Aorta (tissue), 5 donors: ENCODE measurements at regions not wholly inside any gene's neighbourhood (a gene's known extent, or its start where the extent isn't known, plus 50 kb on each side); places are given as distances from the start of the nearest gene placed in this dataset.

Experiments
- ATAC-seq: fragments of 200-7000 bp; cut with Tn5 transposase; one replicate; pipeline ENCODE4 v1.9.1; 2022; ENCODE audit warnings: moderate library complexity; ENCODE audit not compliant: low FRiP score
- DNase-seq, 2 donors: peaks; one replicate each; pipeline ENCODE4 v3.0.0-alpha.2; 2020
- H3K27ac ChIP-seq, 2 donors: one replicate each; pipeline ENCODE4 v1.5.1; 2013; ENCODE audit warnings: low read length in 2 of 2, mild to moderate bottlenecking in 2 of 2, moderate library complexity in 2 of 2, control low read depth in 1 of 2, inconsistent platforms in 1 of 2, low read depth in 1 of 2
- H3K27me3 ChIP-seq, 2 donors: one replicate each; pipeline ENCODE4 v1.6.1; 2013; ENCODE audit warnings: control low read depth in 1 of 2, low read length in 1 of 2, mild to moderate bottlenecking in 1 of 2, moderate library complexity in 1 of 2; ENCODE audit not compliant: insufficient read depth in 2 of 2, control insufficient read depth in 1 of 2
- H3K36me3 ChIP-seq, 2 donors: one replicate each; pipeline ENCODE4 v1.6.1; 2013; ENCODE audit warnings: control low read depth in 1 of 2, low read length in 1 of 2, mild to moderate bottlenecking in 1 of 2; ENCODE audit not compliant: insufficient read depth in 2 of 2, control insufficient read depth in 1 of 2
- H3K4me1 ChIP-seq, 2 donors: one replicate each; pipeline ENCODE4 v1.6.1; 2013; ENCODE audit warnings: low read length in 2 of 2, control low read depth in 1 of 2, mild to moderate bottlenecking in 1 of 2, moderate library complexity in 1 of 2; ENCODE audit not compliant: insufficient read depth in 2 of 2, control insufficient read depth in 1 of 2
- H3K4me3 ChIP-seq, 2 donors: one replicate each; pipeline ENCODE4 v1.5.1; 2013; ENCODE audit warnings: low read length in 2 of 2, control low read depth in 1 of 2, mild to moderate bottlenecking in 1 of 2
- H3K9me3 ChIP-seq: one replicate; pipeline ENCODE4 v1.6.1; 2013; ENCODE audit warnings: mild to moderate bottlenecking, low read length; ENCODE audit not compliant: control insufficient read depth
- WGBS, 2 donors: extraction: QIAGEN DNeasy Blood & Tissue Kit; methylation state at CpG; one replicate each; pipeline ENCODE4 v1.1.7; 2013; 5-methylcytosine and 5-hydroxymethylcytosine counted together
- intact Hi-C, 2 donors: fragments of 100-400 bp; cut with DNase I; formaldehyde crosslinking; loops; one replicate each; pipeline versions ENCODE4 v1.14.2 to v1.15.0; 2022
- donor health status: healthy with polysubstance abuse.
- donor health status: Bipolar disorder and iron deficiency.
- donor health status: DM: no; HTN: no; CAD: no.
- donor health status: DM: no; HTN: no; CAD: no.
- donor health status: DM: yes; HTN: yes; CAD: no.

DNA sequence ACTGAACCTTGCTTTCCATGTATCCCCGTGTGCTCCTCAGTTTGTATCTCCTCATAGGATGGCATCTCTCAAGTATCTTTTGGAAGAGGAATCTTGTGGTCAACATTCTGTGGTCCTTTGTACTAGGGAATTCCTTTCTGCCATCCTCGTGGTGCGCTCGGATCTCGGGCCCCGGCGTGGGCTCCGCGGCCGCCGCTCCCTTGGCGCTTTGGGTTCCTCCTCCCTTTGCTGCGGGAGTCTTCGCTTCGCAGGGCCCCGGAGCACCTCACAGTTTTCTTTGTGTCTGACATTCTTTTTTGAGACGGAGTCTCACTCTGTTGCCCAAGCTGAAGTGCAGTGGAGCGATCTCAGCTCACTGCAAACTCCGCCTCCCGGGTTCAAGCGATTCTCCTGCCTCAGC lies 264.7 kb downstream of the IRS2 start:
- no peak for ATAC-seq
- no peaks in the 10 kb centered on the region for H3K36me3 ChIP-seq
- 95 to 97% methylated on average over 21 of the region's 21 CpGs for WGBS, 2 donors
- no peaks in the 10 kb centered on the region for H3K9me3 ChIP-seq
- H3K4me3 ChIP-seq = no peak overlapping the region
- no peak overlapping the region for H3K27ac ChIP-seq
- intact Hi-C loops = no loop called here
- no peaks in the 10 kb centered on the region for H3K27me3 ChIP-seq
- no peaks in the 10 kb centered on the region for H3K4me1 ChIP-seq
- DNase-seq = no peak

DNA sequence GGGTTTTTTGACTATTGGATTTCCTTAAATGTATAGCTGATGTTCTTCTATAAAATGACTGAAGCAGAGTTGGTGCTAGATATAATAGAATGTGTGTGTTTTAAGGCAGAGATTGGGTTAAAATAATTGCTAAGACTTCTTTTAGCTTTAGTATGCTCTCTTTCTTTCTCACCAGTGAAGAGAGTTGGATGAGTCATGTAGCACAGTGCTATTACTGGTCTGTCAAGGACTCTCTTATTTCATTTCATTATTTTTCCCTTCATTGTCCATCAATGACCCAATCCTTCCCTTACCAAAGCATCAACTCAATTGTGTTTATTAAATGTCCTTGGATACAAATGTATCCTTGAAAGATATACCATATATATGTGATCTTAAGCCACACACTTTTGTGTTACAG lies 268.9 kb downstream of the IRS2 start:
- Histone ChIP-seq H3K27ac (no peak overlapping the region), H3K4me3 (no peak overlapping the region), H3K27me3 (no peaks in the 10 kb centered on the region), H3K9me3 (no peaks in the 10 kb centered on the region), H3K4me1 (no peaks in the 10 kb centered on the region), H3K36me3 (no peaks in the 10 kb centered on the region)
- ATAC-seq (no peak), DNase-seq (no peak)
- intact Hi-C loops = no loop called here

DNA sequence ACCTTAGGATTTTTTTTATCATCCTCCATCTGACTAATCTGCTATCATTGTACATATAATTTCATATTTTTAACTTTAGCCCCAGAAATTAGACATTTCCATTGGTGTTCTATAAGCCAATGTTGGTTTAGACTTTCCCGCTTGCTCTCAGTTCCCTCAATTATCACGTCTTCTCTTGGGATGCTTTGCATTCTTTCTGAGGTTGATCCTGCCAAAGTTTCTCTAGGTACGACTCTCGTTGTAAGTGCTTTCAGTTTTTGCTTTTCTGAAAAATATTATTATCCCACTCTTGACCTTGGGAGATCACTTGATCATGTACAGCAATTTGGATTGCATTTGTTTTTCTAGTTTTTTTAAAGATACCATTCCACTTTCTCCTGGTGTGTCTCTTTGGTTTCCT lies 270.2 kb downstream of the IRS2 start:
- no peaks in the 10 kb centered on the region for H3K9me3 ChIP-seq
- ATAC-seq = no peak
- no peak for DNase-seq
- intact Hi-C loops = no loop called here
- H3K27me3 ChIP-seq = no peaks in the 10 kb centered on the region
- H3K4me1 ChIP-seq = no peaks in the 10 kb centered on the region
- no peak overlapping the region for H3K27ac ChIP-seq
- H3K36me3 ChIP-seq = no peaks in the 10 kb centered on the region
- 39 to 44% methylated on average over 4 of the region's 4 CpGs for WGBS, 2 donors
- H3K4me3 ChIP-seq = no peak overlapping the region

DNA sequence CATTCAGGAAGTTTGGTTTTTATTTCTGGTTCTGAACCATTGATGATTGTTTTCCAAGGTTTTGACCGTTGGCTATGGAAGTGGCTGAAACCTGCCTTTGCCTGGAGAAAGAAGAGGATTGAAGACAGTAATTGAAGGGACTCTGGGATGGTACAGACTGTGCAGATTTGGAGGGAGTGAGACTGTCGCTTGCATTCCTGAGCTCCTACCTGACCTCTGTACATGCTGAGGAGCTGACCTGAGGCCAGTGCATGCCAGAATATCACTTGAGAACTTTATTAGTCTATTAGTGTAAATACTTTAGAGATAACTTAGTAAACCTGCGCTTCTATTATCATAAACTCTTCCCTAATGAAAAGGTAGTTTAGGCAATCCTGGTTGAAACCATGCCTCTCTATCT lies 276.4 kb downstream of the IRS2 start:
- no peaks in the 10 kb centered on the region for H3K4me1 ChIP-seq
- H3K27me3 ChIP-seq = no peaks in the 10 kb centered on the region
- DNase-seq (no peak), ATAC-seq (no peak)
- 92 to 93% methylated on average over 3 of the region's 3 CpGs for WGBS, 2 donors
- intact Hi-C loops = no loop called here
- H3K9me3 ChIP-seq = no peaks in the 10 kb centered on the region
- no peak overlapping the region for H3K27ac ChIP-seq
- no peaks in the 10 kb centered on the region for H3K36me3 ChIP-seq
- H3K4me3 ChIP-seq = no peak overlapping the region

DNA sequence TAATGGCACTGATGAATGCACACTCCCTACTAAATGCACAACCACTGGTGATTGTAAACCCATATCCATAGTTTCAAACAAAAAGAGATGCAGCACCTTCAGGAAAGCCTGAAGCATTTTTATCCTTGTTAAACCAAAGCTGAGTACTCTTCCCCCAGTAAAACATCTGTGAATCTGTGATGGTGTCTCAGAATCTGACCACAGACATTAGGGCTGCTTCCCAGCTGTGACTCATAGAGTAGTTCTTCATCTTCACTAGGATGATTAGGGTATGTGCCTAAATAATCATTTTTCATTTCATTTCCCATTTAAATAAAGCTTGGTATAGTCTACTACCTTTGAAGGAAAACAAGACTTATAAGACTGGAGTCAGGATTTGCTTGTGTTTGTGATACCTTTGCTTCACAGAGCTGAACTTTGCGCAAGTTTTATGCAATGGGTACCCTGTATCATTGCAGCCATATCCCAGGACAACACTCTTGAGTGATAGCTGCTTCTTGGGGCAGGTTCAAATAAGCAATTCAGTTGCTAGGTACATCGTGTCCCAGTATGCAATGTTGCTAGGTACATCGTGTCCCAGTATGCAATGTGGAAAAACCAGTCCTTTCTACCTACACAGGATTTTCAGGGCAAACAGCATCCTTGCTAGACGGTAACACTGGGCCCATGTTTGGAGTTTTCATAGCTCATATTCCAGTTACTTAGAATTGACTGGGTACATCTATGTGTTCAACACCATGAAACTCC lies 277.1 kb downstream of the IRS2 start:
- 92% methylated on average over 4 of the region's 4 CpGs for WGBS, 2 donors
- H3K4me1 ChIP-seq = no peaks in the 10 kb centered on the region
- no peak overlapping the region for H3K27ac ChIP-seq
- DNase-seq (no peak), ATAC-seq (no peak)
- H3K27me3 ChIP-seq = no peaks in the 10 kb centered on the region
- no peak overlapping the region for H3K4me3 ChIP-seq
- intact Hi-C loops = no loop called here
- H3K9me3 ChIP-seq = no peaks in the 10 kb centered on the region
- H3K36me3 ChIP-seq = no peaks in the 10 kb centered on the region

DNA sequence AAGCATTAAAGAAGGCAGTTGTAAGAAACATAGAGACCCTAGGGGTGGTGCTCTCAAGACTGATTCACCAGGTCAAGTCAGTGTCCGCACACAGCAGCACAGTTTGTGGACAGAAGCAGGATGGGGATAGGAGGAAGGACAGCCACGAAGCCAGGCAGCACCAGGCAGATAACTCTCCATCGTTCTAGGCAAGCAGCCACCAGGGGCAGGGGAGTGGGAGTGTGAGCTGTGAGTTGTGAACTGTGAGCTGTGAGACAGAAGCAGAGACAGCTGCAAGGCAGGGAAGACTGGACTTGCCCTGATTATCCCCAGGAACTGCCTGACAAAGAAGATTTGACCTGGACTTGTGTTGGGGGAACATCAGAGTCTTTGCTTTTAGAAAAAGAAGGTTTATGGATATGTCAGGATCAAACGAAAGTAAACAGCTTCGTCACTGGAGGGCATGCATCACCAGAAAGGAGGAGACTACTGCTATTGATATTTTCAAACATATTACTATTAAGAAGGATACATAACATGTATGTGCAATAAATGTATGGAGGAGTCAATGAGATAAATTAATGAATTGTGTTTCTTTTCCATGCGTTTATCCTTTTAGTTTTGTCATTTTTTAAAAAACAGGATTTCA lies 286.1 kb downstream of the IRS2 start:
- no peaks in the 10 kb centered on the region for H3K4me1 ChIP-seq
- H3K27me3 ChIP-seq = no peaks in the 10 kb centered on the region
- H3K9me3 ChIP-seq = no peaks in the 10 kb centered on the region
- intact Hi-C loops = no loop called here
- H3K4me3 ChIP-seq = no peak overlapping the region
- no peak for ATAC-seq
- H3K36me3 ChIP-seq = no peaks in the 10 kb centered on the region
- no peak overlapping the region for H3K27ac ChIP-seq
- no peak for DNase-seq
- WGBS, 2 donors = 74 to 75% methylated on average over 6 of the region's 6 CpGs

DNA sequence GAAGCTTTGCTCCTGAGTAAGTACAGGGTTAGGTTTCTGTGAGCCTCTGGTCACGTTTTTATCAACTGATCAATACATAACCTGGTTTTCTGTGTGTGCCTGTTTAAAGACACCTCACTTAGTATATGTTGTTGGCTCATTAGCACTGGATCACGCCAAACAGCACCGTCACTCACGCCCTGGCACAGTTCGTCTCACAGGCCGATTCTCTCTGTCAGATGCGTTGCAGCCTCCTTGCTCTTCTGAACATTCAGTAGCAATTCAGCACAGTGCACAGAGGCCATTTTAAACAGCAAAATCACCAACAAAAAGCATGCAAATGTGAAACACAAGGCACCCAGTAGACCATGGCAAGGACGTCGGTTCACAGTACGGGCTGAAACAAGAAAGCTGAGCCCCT lies 288.5 kb downstream of the IRS2 start:
- Histone ChIP-seq H3K9me3 (no peaks in the 10 kb centered on the region), H3K27ac (no peak overlapping the region), H3K4me1 (no peaks in the 10 kb centered on the region), H3K27me3 (no peaks in the 10 kb centered on the region), H3K4me3 (no peak overlapping the region), H3K36me3 (no peaks in the 10 kb centered on the region)
- WGBS, 2 donors = 97 to 98% methylated on average over 10 of the region's 10 CpGs
- ATAC-seq = no peak
- peak in 1 of 2 donors; percentile 55 for DNase-seq
- intact Hi-C loops = no loop called here

DNA sequence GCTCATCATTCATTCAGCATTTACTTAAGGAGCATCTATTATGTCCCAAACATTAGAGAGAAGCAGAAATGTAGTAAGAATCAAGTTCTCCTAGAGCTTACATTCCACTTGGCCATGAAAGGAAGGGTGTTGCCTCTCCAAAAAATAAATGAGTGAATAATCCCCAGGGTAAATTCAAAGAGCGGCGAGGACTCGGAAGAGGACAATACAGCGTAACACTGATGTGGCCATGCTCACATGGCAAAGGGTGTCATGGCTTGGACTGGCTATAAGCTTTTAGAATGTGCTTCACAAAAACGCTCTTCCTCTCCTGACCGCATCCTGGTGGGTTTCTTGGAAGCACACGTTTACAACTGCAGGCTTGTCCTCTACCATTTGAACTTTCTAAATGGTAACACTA lies 290.2 kb downstream of the IRS2 start:
- Histone ChIP-seq H3K4me3 (no peak overlapping the region), H3K27ac (no peak overlapping the region), H3K27me3 (no peaks in the 10 kb centered on the region), H3K36me3 (no peaks in the 10 kb centered on the region), H3K4me1 (no peaks in the 10 kb centered on the region), H3K9me3 (no peaks in the 10 kb centered on the region)
- DNase-seq = no peak
- intact Hi-C loops = no loop called here
- ATAC-seq = no peak
- WGBS, 2 donors = 87 to 90% methylated on average over 7 of the region's 7 CpGs

DNA sequence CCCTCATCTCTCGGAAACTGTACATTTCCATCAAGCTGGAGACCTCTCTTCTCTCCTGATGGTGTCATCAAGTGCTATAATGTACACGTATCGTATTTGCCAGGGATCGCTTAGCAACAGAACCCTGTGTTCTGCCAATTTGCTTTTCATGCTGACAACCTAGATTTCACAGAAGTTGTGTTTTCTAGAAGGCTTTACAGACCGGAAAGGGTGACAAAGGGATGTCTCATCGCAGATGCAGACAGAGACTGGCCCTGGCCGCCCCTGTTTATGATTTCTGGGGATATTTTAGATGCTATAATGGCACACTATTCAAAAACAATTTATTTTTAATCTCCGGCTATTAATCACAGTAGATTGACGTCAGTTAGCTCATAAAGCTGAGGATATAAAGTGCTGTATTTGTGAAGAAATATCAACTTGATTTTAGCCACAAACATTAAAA lies 291.4 kb downstream of the IRS2 start:
- Histone ChIP-seq H3K4me1 (no peaks in the 10 kb centered on the region), H3K27ac (no peak overlapping the region), H3K27me3 (no peaks in the 10 kb centered on the region), H3K36me3 (no peaks in the 10 kb centered on the region), H3K4me3 (no peak overlapping the region), H3K9me3 (no peaks in the 10 kb centered on the region)
- ATAC-seq = peak; percentile 36
- WGBS, 2 donors = 8% methylated on average over 9 of the region's 9 CpGs
- no peak for DNase-seq
- intact Hi-C loops = no loop called here
